SK-MEL-5 (cell line): ENCODE measurements at regions not wholly inside any gene's neighbourhood (a gene's known extent, or its start where the extent isn't known, plus 50 kb on each side); places are given as distances from the start of the nearest gene placed in this dataset.

ENCODE experiments used
- DNase-seq: peaks from one replicate; pipeline ENCODE4 v3.0.0-alpha.2; 2016; ENCODE audit warnings: low read depth, low spot score
- in situ Hi-C: cut with HindIII; loops from 2 replicates; pipeline ENCODE4 v1.10.0; 2016; ENCODE audit warnings: low sequenced_read_pairs, high pct_unique_total_duplicates, low pct_unique_long_range_greater_than_20kb

DNA sequence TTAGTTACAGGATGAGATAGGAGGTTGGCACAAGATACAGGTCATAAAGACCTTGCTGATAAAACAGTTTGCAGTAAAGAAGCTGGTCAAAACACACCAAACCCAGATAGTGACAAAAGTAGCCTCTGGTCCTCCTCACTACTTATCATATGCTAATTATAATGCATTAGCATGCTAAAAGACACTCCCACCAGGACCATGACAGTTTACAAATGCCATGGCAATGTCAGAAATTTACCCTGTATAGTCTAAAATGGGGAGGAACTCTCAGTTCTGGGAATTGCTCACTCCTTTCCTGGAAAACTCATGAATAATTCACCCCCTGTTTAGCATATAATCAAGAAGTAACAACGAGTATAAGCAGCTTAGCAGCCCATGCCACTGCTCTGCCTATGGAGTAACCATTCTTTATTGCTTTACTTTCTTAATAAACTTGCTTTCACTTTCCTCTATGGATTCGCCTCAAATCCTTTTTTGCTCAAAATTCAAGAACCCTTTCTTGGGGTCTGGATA, 1254.4 kb downstream of the PCDH7 start:
- in situ Hi-C loops: no loop called here
- no peak for DNase-seq

DNA sequence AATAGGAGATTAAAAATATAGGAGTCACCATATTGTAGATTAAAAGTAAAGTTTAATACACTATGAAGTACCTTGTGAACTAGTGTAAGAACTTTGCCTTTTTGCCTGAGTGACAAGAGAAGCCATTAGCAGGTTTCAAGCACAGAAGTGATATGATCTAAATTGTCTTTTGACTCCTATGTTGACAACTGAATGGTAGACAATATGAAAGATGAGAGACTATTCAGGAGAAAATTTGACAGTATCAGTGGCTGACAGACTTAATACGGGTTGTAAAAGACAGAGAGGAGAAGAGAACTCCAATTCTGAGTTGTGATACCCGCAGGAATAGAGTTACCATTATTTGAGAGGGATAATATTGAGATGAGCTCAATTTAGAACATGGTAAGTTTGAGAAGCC, 1259.8 kb downstream of the PCDH7 start:
- in situ Hi-C loops: no loop called here
- no peak for DNase-seq

DNA sequence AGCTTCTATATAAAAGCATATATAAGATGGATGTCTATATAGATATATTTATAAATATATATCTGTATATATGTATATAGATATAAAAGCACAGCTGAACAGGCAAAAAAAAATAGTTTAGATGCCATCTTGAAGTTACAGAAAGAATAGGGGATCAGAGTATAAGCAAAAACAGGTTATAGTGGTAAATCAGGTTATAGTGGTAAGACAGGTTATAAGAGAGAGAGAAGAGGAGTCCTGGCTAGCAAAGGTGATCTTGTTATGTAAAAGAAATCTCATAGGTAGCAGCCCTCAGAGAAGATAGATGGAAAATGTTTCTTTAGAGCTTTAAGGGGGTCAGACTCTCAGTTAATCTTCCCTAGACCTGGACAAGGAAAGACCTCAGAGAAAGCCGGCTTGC, 1263.1 kb downstream of the PCDH7 start:
- in situ Hi-C loops: no loop called here
- no peak for DNase-seq

DNA sequence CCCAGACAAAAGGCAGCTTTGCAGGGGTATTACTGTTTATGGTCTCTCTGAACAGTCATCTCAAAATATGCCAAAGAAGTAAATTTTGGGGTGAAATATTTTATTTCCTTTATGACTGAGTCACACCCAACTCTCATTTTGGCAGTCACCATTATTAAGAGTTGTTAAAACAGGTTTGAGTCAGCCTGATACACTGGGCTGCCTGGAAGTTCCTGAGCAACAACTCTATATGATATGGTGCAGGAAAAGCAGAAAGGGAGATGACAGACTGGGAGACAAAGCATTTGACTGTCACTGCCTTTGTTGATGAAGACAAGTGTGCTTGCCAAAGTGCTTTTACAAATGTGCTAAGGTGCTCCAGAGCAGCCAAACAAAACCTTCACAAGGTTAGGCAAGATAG, 1263.5 kb downstream of the PCDH7 start:
- no peak for DNase-seq
- in situ Hi-C loops: no loop called here

DNA sequence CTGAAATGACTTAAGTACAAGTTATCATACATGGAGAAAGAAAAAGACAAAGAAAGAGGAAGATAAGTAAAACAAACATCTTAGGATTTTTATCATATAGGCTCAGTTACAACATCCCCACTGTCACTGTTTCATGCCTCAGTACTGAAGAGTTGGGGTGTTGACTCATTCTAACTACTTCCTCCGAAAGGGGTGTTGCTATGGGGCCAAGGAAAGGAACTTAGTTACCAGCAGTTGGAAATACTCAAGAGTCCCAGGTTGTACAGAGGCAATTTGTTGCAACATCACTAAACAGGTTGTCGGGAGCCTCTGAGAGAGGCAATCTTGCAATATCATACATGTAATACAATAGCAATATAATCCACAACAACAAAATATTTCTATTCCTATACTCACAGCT, 1264.7 kb downstream of the PCDH7 start:
- in situ Hi-C loops: no loop called here
- DNase-seq: no peak

DNA sequence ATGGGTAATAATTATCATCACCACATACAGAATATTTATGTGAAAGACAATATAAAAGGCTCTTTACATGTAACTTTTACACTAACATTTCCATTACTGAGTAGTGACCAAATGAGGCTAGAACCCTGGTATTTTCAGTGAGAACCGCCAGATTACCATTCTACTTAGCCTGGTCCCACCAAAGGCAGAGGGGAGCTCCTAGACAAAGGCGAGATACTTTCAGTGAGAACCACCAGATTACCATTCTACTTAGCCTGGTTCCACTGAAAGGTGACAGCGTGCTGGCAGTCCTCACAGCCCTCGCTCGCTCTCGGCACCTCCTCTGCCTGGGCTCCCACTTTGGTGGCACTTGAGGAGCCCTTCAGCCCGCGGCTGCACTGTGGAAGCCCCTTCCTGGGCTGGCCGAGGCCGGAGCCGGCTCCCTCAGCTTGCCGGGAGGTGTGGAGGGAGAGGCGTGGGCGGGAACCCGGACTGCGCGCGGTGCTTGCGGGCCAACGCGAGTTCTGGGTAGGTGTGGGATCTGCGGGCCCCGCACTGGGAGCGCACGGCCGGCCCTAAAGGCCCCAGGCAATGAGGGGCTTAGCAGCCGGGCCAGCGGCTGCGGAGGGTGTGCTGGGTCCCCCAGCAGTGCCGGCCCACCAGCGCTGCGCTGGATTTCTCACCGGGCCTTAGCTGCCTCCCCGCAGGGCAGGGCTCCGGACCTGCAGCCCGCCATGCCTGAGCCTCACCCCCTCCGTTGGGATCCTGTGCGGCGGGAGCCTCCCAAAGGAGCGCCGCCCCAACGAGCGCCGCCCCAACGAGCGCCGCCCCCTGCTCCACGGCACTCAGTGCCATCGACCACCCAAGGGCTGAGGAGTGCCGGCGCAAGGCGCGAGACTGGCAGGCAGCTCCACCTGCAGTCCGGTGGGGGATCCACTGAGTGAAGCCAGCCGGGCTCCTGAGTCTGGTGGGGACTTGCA, 1276.1 kb downstream of the PCDH7 start:
- in situ Hi-C loops: no loop called here
- DNase-seq: no peak

DNA sequence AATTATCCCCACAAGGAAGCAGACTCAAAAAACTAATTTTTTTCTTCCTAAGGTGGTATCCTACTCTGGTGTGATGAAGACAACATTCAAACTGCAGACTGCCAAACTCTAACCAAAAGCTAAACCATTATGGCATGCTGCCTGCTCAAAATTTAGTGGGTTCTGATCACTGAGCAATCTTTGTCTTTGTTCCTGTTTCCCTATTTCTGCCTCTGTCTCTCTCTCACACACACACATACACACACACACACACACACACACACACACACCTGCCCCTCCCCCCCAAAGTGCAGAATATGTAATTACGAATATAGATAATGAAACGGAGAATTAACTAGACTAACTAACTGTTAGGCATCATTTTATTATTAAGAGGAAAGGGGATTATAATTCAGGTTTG, 1278.6 kb downstream of the PCDH7 start:
- no peak for DNase-seq
- in situ Hi-C loops: no loop called here

DNA sequence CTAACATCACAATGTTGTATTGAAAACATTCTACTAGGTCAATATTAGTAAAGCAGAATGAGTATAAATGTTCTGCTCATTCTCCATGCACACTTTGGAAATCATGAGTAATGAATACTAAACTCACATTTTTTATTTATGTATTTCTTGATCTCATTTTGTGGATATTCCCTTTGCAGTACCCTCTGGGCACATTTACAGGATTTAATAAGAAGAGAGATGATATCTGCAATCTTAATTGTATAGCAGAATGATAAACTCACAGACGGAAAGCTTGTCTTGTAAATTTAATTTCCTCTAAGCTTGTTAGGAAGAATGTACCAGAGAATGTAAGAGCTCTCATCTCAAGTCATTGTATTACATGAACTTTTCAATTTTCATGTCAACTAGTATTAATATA, 1279.7 kb downstream of the PCDH7 start:
- DNase-seq: no peak
- in situ Hi-C loops: no loop called here

DNA sequence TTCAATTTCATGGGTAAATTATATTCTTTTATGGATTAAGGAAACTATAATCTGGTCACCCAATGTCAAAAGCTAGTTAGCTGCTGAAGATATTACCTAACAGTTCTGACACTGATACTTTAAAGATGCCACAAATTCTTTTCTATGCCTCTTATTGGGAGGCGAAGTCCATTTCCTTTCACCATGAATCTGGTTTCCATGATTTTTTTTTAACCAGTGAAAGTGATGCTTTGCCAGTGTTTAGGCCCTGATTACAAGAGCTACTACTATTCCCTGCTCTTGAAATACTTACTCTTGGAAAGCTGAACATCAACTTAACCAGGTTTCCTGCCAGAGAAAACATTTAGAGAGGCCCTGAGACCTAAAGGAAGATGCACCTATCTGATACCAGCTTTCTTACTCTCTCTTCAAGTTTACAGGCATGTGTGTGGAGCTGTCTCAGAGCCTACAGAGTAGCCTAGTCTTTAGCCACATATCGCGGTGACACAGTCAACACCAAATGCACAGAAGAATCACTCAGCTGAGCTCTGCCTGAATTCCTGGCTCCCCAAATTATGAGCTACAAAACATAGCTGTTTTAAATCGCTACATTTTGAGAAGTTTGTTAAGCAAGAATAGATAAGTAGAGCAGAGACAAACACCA, 1280.8 kb downstream of the PCDH7 start:
- no peak for DNase-seq
- in situ Hi-C loops: no loop called here

DNA sequence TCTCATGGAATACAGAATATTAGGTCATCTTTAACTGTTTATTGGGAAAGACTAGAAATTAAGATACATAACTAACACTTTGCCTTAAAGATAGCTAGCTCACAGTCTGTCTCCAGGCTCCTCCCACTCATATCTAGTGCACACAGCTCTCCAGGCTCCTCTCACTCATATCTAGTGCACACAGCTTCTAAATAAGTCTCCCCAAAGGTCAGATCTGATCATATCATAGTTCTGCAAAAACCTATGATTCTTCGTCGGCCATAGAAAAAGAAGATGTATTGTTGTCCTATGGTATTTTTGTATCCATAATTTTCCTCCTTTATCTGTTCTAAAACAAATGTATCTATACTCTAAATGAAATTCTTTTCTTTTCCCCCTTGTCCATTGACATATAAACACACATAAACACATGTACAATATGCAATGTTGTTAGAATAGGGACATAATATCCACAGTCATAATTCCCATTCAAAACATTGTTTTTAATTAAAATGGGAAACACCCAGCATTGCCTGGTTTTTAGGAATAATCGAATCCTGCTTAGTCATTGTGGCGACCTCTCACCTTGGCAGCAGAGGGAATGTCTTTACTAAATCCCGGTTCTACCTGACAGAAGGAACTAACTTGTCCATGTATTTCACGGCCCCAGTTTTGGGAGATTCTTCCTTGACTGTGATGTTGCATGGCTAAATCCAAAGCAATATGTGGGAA, 1282.0 kb downstream of the PCDH7 start:
- in situ Hi-C loops: no loop called here
- DNase-seq: peak; percentile 35

DNA sequence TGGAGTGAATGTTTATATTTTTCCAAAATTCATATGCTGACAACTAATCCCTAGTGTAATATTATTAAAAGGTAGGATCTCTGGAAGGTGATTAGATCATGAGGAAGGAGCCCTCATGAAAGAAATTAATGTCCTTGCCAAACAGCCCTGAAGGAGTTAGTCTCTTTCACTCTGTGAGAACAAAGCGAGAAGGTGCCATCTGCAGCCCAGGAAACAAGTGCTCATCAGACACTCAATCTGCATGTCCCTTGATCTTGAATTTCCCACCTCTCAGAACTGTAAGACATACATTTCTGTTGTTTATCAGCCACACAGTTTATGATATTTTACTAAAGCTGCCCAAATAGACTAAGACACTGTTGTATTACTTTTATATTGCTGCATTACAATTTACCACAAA, 1283.4 kb downstream of the PCDH7 start:
- in situ Hi-C loops: no loop called here
- DNase-seq: peak; percentile 26

DNA sequence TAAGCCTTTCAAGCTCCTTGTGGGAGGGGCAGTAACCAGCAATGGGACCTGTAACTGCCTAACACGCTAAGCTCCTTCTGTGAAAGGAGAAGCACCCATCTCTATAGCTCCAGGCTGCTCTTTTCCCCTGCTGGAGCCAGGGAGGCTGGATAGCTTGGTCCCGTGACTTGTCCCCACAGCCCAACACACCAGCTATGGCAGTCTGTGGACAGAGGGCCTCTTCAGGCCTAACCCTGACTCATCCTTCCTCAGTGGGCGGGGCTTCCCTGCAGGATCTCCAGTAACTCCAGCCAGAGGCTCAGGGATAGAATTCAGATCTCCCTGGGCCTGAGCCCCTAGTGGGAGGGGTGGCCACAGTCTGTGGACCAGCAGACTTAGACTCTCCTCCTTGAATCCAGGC, 1290.1 kb downstream of the PCDH7 start:
- peak; percentile 99 for DNase-seq
- in situ Hi-C loops: no loop called here

DNA sequence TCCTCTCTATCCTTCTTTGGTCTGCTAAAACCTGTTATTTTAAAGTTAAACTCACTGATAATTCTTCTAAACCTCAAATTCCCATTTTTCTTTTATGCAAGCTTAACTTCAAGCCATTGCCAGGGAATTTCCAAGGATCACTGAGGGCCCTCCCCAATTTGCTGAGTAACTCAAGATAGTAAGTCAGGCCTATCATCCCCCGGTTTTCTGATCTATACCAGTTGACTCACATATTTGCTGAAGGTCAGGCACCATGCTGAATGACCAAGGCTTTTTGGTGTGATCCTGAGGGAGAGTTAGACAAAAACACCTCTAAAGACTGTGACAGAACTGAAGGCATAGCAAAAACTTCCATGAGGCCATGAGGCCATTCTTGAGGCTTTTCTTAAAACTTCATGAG, 1301.9 kb downstream of the PCDH7 start:
- in situ Hi-C loops: no loop called here
- DNase-seq: no peak

DNA sequence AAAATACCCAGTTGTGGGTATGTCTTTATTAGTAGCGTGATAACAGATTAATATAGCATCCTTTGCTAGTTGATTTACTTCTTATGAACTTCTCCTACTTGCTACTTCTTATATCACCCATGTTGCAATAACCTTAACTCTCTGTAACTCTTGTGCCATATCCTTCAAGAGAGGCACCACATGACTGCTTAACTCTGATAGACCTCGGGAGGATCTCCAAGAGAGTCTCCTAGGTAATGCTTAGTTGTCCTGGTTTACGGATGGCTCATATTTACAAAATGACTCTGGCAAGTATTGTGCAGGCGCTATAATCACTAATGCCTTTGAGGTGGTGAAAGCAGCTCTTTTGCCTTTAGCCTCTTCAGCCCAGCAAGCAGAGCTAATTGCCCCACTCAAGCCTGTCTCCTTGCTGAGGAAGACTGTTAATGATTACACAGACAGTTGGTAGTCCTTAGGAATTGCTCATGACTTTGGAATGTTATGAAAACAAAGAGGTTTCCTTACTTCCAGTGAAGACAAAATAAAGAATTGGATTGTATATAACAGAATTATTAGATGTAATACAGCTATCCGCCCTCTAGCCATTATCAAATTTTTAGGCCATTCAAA, 1305.8 kb downstream of the PCDH7 start:
- DNase-seq: peak; percentile 52
- in situ Hi-C loops: no loop called here

DNA sequence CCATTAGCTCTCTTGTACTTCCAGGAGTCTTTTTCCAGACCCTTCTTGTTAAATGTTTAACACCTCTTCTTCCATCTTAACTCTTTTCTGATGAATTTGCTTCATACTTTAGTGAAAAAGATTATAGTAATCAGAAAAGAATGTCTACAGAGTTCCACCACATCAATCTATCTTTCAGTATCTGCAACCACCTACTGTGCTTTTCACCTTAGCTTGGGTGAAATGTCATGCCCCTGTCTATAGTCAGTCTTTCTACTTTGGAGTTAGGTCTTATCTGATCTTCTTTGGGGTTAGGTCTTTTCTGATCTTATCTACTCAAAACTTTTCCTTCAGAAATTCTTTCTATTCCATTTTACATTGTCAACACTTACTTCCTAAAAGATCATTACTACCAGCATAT, 1310.2 kb downstream of the PCDH7 start:
- in situ Hi-C loops: no loop called here
- DNase-seq: no peak

DNA sequence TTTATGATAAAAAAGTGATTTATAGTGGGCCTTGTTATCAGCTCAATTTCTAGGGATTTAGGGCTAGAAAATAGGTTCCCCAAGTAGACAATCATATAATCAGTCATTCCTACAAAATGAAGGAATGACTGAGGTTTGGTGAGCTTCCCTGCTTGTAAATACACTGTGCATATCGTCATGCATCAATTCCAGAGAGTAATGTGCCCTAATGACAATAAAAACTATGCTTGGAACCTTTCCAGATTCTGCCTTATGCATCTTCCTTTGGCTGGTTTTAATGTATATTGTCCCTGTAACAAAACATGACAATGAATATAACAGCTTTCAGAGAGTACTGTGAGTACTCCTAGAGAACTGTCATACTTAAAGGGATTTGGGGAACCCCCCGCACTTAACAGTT, 1310.9 kb downstream of the PCDH7 start:
- in situ Hi-C loops: no loop called here
- no peak for DNase-seq

DNA sequence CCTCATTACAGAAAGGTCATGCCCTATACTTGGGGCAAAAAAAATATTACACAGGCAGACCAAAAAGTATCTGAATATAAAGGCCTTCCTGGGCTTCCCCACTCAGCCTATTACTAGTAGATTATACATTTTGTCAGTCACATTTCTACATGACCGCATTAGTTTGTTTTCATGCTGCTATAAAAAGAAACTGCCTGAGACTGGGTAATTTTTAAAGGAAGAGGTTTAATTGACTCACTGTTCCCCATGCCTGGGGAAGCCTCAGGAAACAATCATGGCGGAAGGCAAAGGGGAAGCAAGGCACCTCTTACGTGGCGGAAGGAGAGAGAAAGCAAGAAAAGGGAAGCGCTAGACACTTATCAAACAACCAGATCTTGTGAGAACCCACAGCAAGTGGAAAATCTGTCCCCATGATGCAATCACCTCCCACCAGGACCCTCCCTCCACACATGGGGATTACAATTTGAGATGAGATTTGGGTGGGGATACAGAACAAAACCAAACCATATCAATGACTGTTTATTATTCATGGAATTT, 1312.0 kb downstream of the PCDH7 start:
- in situ Hi-C loops: no loop called here

DNA sequence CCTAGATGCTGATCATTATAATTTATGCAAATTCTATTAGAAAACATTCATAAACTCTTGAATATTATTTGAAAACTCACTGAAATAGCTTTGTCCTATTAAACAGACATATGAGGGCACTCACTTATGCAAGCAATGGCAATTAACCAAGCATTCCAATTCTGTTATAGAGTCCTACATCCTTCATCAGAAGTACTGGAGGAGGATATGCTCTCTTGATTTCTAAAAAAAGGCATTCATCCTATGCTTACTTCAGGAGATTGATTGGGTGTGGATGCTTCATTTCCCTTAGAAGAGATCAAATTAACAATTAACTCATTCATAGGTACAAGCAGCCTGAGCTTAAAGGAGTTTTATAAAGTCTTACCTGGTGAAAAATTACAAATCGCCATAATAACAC, 1317.2 kb downstream of the PCDH7 start:
- no peak for DNase-seq
- in situ Hi-C loops: no loop called here

More for the DNA sequence above, 1312.0 kb downstream of the PCDH7 start:
- no peak for DNase-seq
